GM21723 (cell line): ENCODE measurements at regions not wholly inside any gene's neighbourhood (a gene's known extent, or its start where the extent isn't known, plus 50 kb on each side); places are given as distances from the start of the nearest gene placed in this dataset.
"Not testable (repeated sequence)": the region's sequence is repeated elsewhere in the genome, so short reads cannot be mapped to it uniquely, and the experiment has no call there.

ENCODE experiments used
- ATAC-seq: cut with Tn5 transposase; IDR thresholded peaks from one replicate; pipeline ENCODE4 v1.9.1; 2021; ENCODE audit warnings: mild to moderate bottlenecking, moderate library complexity; ENCODE audit not compliant: unreplicated experiment

GRCh38 chr10:64534616-64535015, 1013.4 kb downstream of the REEP3 start:
- ATAC-seq = no peak

- no peak for ATAC-seq
These were observed 1014.1 kb downstream of the REEP3 start for GRCh38 chr10:64535131-64535867.

DNA sequence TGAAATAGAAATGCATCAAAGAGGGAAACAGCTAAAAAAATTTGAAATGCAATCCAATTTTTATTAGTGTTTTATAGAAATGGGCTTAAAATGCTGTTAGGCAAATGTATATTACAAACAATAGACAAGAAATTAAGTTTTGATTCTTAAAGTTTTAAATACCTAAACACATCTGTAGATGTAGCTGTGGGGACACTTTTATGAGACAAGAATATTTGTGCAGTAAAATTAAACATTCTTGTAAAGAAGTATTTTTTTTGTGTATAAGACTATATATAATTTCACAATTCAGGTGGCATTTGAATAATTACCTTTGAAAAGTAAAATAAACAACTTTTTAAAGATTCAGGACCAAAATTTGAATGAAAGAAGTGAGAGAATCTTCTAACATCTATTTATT, 1015.9 kb downstream of the REEP3 start:
- no peak for ATAC-seq

DNA sequence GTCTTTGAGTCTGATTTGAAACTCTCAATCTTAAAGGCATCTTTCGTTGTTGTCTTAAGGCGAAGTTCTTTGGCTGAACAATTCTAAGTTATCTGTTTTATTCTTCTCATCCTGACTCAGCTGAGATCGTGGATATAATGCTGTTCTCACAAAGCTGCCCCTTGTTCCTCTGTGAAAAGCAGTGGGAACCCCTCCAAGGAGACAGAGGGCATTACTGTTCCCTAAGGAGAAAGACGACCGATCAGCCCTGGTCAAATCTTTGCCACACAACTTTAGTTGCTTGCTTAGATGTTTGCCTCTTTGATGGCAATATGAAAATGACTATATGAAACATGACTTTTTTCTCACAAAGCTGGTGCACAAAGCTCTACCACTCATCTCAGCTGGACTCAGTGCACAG, 1016.7 kb downstream of the REEP3 start:
- ATAC-seq = no peak

GRCh38 chr10:64546073-64546472, 1024.9 kb downstream of the REEP3 start:
- ATAC-seq = no peak

- no peak for ATAC-seq
These were observed 1026.0 kb downstream of the REEP3 start for GRCh38 chr10:64547168-64547567.

DNA sequence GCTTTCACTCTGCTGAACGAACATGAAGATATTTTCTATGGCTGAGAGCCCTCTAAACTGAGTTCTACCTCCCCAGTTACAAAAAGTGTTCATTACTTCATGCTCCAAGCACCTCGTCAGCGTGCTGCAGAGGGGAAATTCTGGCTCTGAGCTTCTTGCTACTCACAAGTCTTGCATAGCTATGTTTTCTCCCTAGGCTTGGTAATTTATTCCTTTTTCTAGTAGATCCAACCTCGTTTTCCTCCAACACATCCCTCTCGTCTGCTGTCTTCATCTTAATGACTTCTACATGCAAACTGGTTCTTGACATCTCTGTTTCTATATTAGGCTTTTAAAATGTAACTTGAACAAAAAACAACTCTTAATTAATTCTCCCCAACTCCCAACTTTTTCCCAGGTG, 1034.5 kb downstream of the REEP3 start:
- ATAC-seq = no peak

GRCh38 chr10:64558094-64558835, 1037.1 kb downstream of the REEP3 start:
- no peak for ATAC-seq

GRCh38 chr10:64571056-64571455, 1049.9 kb downstream of the REEP3 start:
- no peak for ATAC-seq

GRCh38 chr10:64573623-64574325, 1052.6 kb downstream of the REEP3 start:
- no peak for ATAC-seq

DNA sequence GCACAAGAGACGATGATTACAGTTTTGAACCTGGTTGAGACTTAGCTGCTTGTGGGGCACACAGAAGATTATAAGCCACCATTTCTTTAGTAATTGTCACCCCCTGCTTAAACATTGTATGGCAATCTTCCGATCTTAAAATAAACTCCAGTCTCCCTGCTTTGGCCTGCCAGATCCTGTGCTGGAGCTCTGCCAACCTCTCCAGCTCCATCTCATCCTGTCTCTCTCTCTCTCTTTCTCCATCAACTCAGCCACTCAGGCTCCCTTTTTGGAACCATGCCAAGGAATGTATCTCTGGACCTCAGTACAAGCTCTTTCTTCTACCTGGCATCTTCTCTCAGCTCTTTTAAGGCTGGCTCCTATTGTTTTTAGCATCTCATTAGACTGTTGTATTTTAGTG, 1053.2 kb downstream of the REEP3 start:
- no peak for ATAC-seq

DNA sequence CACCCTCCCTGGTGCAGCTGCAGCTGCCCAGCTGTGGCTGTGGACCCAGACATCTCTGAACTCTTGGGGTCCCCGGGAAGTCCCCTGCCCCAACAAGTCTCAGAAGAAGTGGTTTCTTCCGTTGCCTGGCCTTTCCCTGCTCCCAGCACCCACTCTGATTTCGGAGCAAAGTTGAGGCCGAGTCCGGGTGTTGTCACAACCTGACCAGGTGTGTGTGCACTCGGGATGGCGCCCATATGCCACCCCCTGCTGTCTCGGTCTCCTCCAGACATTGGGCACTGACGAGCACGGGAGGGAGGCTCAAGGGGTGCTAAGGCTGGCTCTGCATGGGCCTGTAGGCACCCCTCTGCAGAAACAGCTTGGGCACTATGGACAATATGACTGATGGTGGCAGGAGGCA, 1055.3 kb downstream of the REEP3 start:
- ATAC-seq = no peak

DNA sequence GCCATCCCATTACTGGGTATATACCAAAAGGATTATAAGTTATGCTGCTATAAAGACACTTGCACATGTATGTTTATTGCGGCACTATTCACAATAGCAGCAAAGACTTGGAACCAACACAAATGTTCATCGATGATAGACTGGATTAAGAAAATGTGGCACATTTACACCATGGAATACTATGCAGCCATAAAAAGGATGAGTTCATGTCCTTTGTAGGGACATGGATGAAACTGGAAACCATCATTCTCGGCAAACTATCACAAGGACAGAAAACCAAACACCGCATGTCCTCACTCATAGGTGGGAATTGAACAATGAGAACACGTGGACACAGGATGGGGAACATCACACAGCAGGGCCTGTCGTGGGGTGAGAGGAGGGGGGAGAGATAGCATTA, 1057.6 kb downstream of the REEP3 start:
- not testable (repeated sequence) for ATAC-seq

DNA sequence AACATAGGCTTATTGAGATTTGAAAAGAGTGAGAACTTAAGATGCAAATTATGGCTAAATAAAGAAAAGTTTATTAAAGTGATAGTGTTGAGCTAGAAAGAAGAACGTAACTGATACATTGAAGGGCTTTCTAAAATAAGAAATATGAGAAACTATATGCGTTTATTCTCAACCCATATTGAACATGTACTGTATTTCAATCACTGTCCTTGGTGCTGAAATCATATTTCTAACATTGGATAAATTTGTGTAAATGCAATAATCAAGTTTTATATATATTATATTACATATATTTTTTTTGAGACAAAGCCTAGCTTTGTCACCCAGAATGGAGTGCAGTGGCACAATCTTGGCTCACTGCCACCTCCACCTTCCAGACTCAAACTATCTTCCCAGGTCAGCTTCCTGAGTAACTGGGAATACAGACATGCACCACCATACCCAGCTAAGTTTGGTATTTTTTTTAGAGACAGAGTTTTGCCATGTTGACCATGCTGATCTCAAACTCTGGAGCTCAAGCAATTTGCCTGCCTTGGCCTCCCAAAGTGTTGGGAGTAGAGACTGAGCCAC, 1065.8 kb downstream of the REEP3 start:
- ATAC-seq = no peak

DNA sequence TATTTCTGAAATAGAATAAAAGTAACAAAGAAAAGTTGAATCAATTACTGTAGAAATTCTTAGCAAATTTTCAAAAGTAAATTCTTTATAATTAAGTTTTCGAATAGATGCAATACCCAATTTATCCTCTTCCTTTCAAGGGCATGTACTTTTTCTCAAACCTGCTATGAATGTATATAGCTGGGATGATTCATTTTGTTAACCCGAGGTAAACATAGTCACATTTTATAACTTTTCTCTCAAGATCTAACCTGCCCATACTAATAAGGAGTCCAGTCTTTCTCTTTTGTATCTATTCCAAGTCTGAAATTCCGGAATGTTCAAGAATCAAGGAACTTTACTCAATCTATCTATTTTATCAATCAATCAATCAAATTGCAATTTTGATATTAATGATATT, 1072.9 kb downstream of the REEP3 start:
- no peak for ATAC-seq

GRCh38 chr10:64598600-64598999, 1077.4 kb downstream of the REEP3 start:
- no peak for ATAC-seq

- no peak for ATAC-seq
These were observed 1080.1 kb downstream of the REEP3 start for GRCh38 chr10:64601298-64601697.

DNA sequence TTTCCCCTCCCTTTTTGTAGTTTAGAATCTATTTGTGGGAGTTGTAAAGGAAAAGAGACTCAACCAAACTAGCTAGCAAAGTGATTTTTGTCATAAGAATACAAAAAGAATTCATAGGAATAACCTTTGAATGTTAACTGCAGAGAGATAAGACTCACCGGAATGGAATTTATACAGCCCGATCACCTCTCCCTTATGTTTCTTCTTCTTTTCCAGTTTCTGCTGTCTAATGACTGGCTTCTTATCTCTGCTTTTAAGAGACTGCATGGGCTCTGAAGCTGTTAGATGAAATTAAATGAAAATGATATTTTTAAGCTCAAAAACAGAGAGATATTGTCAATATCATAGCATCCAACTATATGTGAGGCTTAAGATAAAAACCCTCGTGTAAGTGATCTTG, 1095.9 kb downstream of the REEP3 start:
- ATAC-seq = no peak

GRCh38 chr10:64619102-64619501, 1097.9 kb downstream of the REEP3 start:
- ATAC-seq = no peak

GRCh38 chr10:64626924-64627323, 1105.7 kb downstream of the REEP3 start:
- no peak for ATAC-seq

GRCh38 chr10:64630534-64630933, 1109.3 kb downstream of the REEP3 start:
- ATAC-seq = no peak

DNA sequence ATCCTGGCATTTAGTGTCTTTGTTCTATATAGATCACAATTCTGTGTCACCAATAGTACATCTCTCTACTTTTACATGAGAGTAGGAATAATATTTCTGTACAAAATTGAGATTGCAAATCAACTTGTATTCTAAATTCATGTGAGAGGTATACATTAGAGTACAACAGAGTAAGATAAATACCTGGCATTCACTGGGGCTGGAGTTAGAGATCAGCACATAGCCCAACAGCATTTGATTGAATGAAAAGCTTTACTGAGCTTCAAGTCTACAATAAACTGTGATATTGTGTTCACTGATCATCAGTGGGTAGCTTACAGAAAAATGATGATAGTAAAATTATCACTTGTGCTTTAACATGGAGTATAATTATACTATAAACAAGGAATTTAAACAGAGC, 1114.7 kb downstream of the REEP3 start:
- no peak for ATAC-seq
